ENCODE measurements at regions not wholly inside any gene's neighbourhood (a gene's known extent, or its start where the extent isn't known, plus 50 kb on each side); places are given as distances from the start of the nearest gene placed in this dataset.

DNA sequence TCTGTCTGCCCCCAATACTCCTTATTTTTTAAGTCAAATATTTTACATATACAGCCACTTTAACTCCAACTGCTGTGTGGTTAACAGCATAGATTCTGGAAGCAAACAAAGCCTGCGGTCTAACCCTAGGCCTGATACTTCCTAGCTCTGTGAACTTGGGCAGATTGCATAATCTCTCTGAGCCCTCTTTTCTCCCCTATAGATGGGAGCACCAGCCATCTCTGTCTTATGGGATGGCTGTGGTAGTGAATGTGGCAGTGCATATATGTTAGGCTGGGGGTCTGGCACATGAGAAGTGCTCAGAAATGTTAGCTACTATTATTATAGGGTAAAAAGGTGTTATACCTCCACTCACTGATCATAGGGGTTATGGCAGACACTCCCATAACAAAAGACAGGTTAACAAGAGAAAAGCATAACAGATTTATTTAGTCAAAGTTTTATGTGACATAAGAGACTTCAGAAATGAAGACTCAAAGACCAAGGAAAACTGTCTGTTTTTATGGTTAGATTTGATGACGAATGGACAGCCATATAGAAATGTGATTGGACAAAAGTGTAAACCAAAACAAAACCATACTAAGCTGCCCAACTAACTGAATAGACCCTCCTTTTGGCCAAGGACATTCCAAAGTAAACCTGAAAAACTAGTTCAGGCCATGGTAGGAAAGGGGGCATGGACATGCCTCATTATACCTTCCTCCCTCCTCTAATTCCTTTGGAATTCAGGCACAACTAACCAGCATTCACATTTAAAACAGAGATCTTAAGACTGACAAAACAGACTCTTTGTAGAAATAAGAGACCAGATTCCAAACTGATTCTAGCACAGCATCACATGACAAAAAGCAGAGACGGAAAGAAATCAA is 53.9 kb upstream of the DAZL start:
- TF ChIP-seq POLR2AphosphoS5 (IDR thresholded peaks at IDR 0.05; ENCODE audit: low read depth, low read length): no peak
- no peak for TF ChIP-seq POLR2A (IDR thresholded peaks at IDR 0.05; ENCODE audit: borderline replicate concordance, extremely low read depth, insufficient read depth, insufficient read length)
- TF ChIP-seq SRF (IDR thresholded peaks at IDR 0.05; ENCODE audit: low read depth): no peak
- TF ChIP-seq EZH2 (IDR thresholded peaks at IDR 0.05): no peak
- TF ChIP-seq, protein P1, sequence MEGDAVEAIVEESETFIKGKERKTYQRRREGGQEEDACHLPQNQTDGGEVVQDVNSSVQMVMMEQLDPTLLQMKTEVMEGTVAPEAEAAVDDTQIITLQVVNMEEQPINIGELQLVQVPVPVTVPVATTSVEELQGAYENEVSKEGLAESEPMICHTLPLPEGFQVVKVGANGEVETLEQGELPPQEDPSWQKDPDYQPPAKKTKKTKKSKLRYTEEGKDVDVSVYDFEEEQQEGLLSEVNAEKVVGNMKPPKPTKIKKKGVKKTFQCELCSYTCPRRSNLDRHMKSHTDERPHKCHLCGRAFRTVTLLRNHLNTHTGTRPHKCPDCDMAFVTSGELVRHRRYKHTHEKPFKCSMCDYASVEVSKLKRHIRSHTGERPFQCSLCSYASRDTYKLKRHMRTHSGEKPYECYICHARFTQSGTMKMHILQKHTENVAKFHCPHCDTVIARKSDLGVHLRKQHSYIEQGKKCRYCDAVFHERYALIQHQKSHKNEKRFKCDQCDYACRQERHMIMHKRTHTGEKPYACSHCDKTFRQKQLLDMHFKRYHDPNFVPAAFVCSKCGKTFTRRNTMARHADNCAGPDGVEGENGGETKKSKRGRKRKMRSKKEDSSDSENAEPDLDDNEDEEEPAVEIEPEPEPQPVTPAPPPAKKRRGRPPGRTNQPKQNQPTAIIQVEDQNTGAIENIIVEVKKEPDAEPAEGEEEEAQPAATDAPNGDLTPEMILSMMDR (IDR thresholded peaks at IDR 0.05 in 2 of 3, conservative IDR thresholded peaks at IDR 0.05 in 1 of 3; ENCODE audit: borderline replicate concordance in 1 of 3, insufficient read depth in 1 of 3, low read depth in 2 of 3, low read length in 2 of 3): no peak
- TF ChIP-seq CEBPB (IDR thresholded peaks at IDR 0.05; ENCODE audit: low read depth): no peak
- TF ChIP-seq EZH2phosphoT487 (IDR thresholded peaks at IDR 0.05; ENCODE audit: borderline replicate concordance): no peak
- TF ChIP-seq RAD21 (IDR thresholded peaks at IDR 0.05; ENCODE audit: low read depth): no peak
- TF ChIP-seq SP1 (IDR thresholded peaks at IDR 0.05; ENCODE audit: low read depth): no peak
- TF ChIP-seq YY1 (IDR thresholded peaks at IDR 0.05; ENCODE audit: extremely low read depth, insufficient replicate concordance, low read depth, low read length): no peak
- TF ChIP-seq, protein P2, sequence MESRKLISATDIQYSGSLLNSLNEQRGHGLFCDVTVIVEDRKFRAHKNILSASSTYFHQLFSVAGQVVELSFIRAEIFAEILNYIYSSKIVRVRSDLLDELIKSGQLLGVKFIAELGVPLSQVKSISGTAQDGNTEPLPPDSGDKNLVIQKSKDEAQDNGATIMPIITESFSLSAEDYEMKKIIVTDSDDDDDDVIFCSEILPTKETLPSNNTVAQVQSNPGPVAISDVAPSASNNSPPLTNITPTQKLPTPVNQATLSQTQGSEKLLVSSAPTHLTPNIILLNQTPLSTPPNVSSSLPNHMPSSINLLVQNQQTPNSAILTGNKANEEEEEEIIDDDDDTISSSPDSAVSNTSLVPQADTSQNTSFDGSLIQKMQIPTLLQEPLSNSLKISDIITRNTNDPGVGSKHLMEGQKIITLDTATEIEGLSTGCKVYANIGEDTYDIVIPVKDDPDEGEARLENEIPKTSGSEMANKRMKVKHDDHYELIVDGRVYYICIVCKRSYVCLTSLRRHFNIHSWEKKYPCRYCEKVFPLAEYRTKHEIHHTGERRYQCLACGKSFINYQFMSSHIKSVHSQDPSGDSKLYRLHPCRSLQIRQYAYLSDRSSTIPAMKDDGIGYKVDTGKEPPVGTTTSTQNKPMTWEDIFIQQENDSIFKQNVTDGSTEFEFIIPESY (IDR thresholded peaks at IDR 0.05; ENCODE audit: extremely low read depth, insufficient replicate concordance, low read length): no peak

All from HCT116 (cell line).